ENCODE measurements at regions not wholly inside any gene's neighbourhood (a gene's known extent, or its start where the extent isn't known, plus 50 kb on each side); places are given as distances from the start of the nearest gene placed in this dataset.

- TF ChIP-seq CTCF (conservative IDR thresholded peaks at IDR 0.05) = no peak
- H3K56ac ChIP-seq (ENCODE audit: insufficient read length, low read depth, low read length) = no peak overlapping the region
- no peak overlapping the region for H2BK120ac ChIP-seq (ENCODE audit: low read depth, low read length, poor library complexity, severe bottlenecking)
- H3K14ac ChIP-seq (ENCODE audit: insufficient read depth, low read length) = no peak overlapping the region
- Mint-ChIP-seq H3K27me3 (ENCODE audit: low read depth) (no peaks in the 10 kb centered on the region), H3K4me1 (peaks cover 0 to 5% of the 10 kb centered on the region in 2 experiments; a peak in 1 of 4 replicates), H3K36me3 (ENCODE audit: insufficient read depth in 1 of 3, low read depth in 3 of 3) (no peaks in the 10 kb centered on the region), H3K4me3 (no peak overlapping the region), H3K9me3 (peaks cover 0 to 3% of the 10 kb centered on the region in 2 experiments; a peak in 1 of 5 replicates), H3K27ac (no peak overlapping the region)
- H4K91ac ChIP-seq (ENCODE audit: insufficient read length, low read depth, low read length) = no peak overlapping the region
- no peaks in the 10 kb centered on the region for H4K20me1 ChIP-seq (ENCODE audit: control insufficient read depth, insufficient read depth, insufficient read length)
- H3K9me3 ChIP-seq (ENCODE audit: control insufficient read depth, low read depth, low read length) = no peaks in the 10 kb centered on the region
- H2BK20ac ChIP-seq (ENCODE audit: low read depth, low read length, poor library complexity, severe bottlenecking) = no peak overlapping the region
- H2AFZ ChIP-seq (ENCODE audit: low read length) = no peak overlapping the region
- H2BK5ac ChIP-seq (ENCODE audit: insufficient read length, low read length) = no peak overlapping the region
- no peaks in the 10 kb centered on the region; the same call in 1 of the 2 replicates for H3K4me1 ChIP-seq (ENCODE audit: insufficient read depth, low read length)
- no peak overlapping the region for H3K27ac ChIP-seq (ENCODE audit: insufficient read length, low read depth, low read length)
- H3K9ac ChIP-seq (ENCODE audit: extremely low read depth, insufficient read length, low read length) = no peak overlapping the region
- no peak overlapping the region for H3K4ac ChIP-seq (ENCODE audit: low read depth, low read length)
- no peak overlapping the region for H3T11ph ChIP-seq (ENCODE audit: low read length)
- no peak overlapping the region for H3K4me2 ChIP-seq (ENCODE audit: insufficient read depth, insufficient read length, low read length)
- H2BK12ac ChIP-seq (ENCODE audit: insufficient read length, low read depth, low read length) = no peak overlapping the region
- H3K27me3 ChIP-seq (ENCODE audit: insufficient read depth, low read length) = no peaks in the 10 kb centered on the region
- no peaks in the 10 kb centered on the region for H3K79me2 ChIP-seq (ENCODE audit: insufficient read depth, low read length)
- no peak for DNase-seq
- H3K23me2 ChIP-seq (ENCODE audit: insufficient read length, low read depth, low read length, poor library complexity, severe bottlenecking) = no peaks in the 10 kb centered on the region
- no peaks in the 10 kb centered on the region for H3K79me1 ChIP-seq (ENCODE audit: insufficient read depth, low read depth, low read length, poor library complexity, severe bottlenecking)
- no peak overlapping the region for H2BK15ac ChIP-seq (ENCODE audit: low read depth, low read length)
- no peak overlapping the region for H3K18ac ChIP-seq (ENCODE audit: insufficient read length, low read depth, low read length)
- no peak overlapping the region for H3K23ac ChIP-seq (ENCODE audit: insufficient read length, low read depth, low read length)
- WGBS (ENCODE audit: extremely low coverage, insufficient read length, low lambda C conversion rate) = no CpG with 5 or more reads among the region's 1 CpG
- no peak overlapping the region for H2AK5ac ChIP-seq (ENCODE audit: insufficient read length, low read length)
- H4K8ac ChIP-seq (replicated peaks; ENCODE audit: insufficient read length, low read depth, low read length) = no peak overlapping the region
- H4K5ac ChIP-seq (ENCODE audit: insufficient read length, low read depth, low read length) = no peak overlapping the region
Observed at GRCh38 chr13:63651394-63651793, 2235.7 kb upstream of the PCDH20 start.
